IMR-90 (cell line): ENCODE measurements at regions not wholly inside any gene's neighbourhood (a gene's known extent, or its start where the extent isn't known, plus 50 kb on each side); places are given as distances from the start of the nearest gene placed in this dataset.

ENCODE experiments used
- ATAC-seq: fragments of 200-7000 bp; cut with Tn5 transposase; 2 replicates; pipeline ENCODE4 v1.9.1; 2020; ENCODE audit warnings: low read depth, mild to moderate bottlenecking, moderate library complexity
- BruUV-seq: library from RNA; stranded (reverse); fragments of 400-500 nt; replicated peaks from 2 replicates; lab custom pipeline; 2021; lab: Mats Ljungman, UMichigan
- CTCF ChIA-PET: fragments of 300-600 bp; formaldehyde crosslinking; extraction: SDS; loops from one replicate; lab custom pipeline; 2021; ENCODE audit warnings: antibody characterized with exemption; lab: Yijun Ruan, JAX
- POLR2A ChIA-PET: fragments of 300-600 bp; sonication (Branson Sonifier 250); formaldehyde crosslinking; loops from one replicate; lab custom pipeline; 2022; ENCODE audit warnings: antibody characterized with exemption; ENCODE audit not compliant: unreplicated experiment; lab: Charles Lee
- DNase-seq: peaks from one replicate; pipeline ENCODE4 v3.0.0; 2013
- H2AFZ ChIP-seq: replicated peaks from 2 replicates; pipeline ENCODE3; 2013; ENCODE audit warnings: low read length, mild to moderate bottlenecking; ENCODE audit not compliant: poor library complexity
- H2AK5ac ChIP-seq: 2 replicates; pipeline ENCODE4 v1.6.1; 2013; ENCODE audit warnings: low read depth, low read length, inconsistent platforms
- H2AK9ac ChIP-seq: replicated peaks from 2 replicates; pipeline ENCODE3; 2013; ENCODE audit warnings: mild to moderate bottlenecking, low read depth, low read length, moderate library complexity; ENCODE audit not compliant: poor library complexity
- H2BK120ac ChIP-seq: 2 replicates; pipeline ENCODE4 v1.6.1; 2013; ENCODE audit warnings: low read depth, low read length, inconsistent platforms
- H2BK15ac ChIP-seq: 3 replicates; pipeline ENCODE4 v1.6.1; 2013; ENCODE audit warnings: low read depth, low read length, inconsistent platforms
- H2BK20ac ChIP-seq: 2 replicates; pipeline ENCODE4 v1.6.1; 2013; ENCODE audit warnings: low read depth, mild to moderate bottlenecking, inconsistent platforms, low read length, moderate library complexity
- H2BK5ac ChIP-seq: 2 replicates; pipeline ENCODE4 v1.6.1; 2013; ENCODE audit warnings: mild to moderate bottlenecking, low read depth, low read length, inconsistent platforms; ENCODE audit not compliant: poor library complexity, severe bottlenecking
- H3K14ac ChIP-seq: replicated peaks from 2 replicates; pipeline ENCODE4 v1.6.1; 2013; ENCODE audit warnings: low read depth, low read length, inconsistent platforms
- H3K18ac ChIP-seq: 2 replicates; pipeline ENCODE4 v1.6.1; 2013; ENCODE audit warnings: low read depth, low read length, control low read depth
- H3K23ac ChIP-seq: 2 replicates; pipeline ENCODE4 v1.6.1; 2013; ENCODE audit warnings: low read depth, low read length, inconsistent platforms
- H3K27ac ChIP-seq: 2 replicates; pipeline ENCODE4 v1.5.1; 2013; ENCODE audit warnings: mild to moderate bottlenecking, control low read depth, low read length; ENCODE audit not compliant: insufficient read depth
- H3K27me3 ChIP-seq: 2 replicates; pipeline ENCODE4 v1.6.1; 2013; ENCODE audit warnings: low read length; ENCODE audit not compliant: control insufficient read depth, insufficient read depth
- H3K36me3 ChIP-seq: 2 replicates; pipeline ENCODE4 v1.6.1; 2013; ENCODE audit warnings: low read length, mixed read lengths; ENCODE audit not compliant: control insufficient read depth, insufficient read depth
- H3K4ac ChIP-seq: 2 replicates; pipeline ENCODE4 v1.6.1; 2013; ENCODE audit warnings: low read depth, low read length, inconsistent platforms
- H3K4me1 ChIP-seq: 2 replicates; pipeline ENCODE4 v1.6.1; 2013; ENCODE audit warnings: low read length, mixed read lengths; ENCODE audit not compliant: control insufficient read depth, insufficient read depth
- H3K4me2 ChIP-seq: 2 replicates; pipeline ENCODE4 v1.6.1; 2013; ENCODE audit warnings: low read depth, mild to moderate bottlenecking, control low read depth, low read length, moderate library complexity
- H3K4me3 ChIP-seq: 2 replicates; pipeline ENCODE4 v1.5.1; 2013; ENCODE audit warnings: low read depth, mild to moderate bottlenecking, control low read depth, low read length, moderate library complexity; ENCODE audit not compliant: insufficient read depth
- H3K56ac ChIP-seq: 2 replicates; pipeline ENCODE4 v1.6.1; 2013; ENCODE audit warnings: low read length, inconsistent platforms; ENCODE audit not compliant: insufficient read depth; ENCODE audit errors: extremely low read depth
- H3K79me1 ChIP-seq, 2 experiments: 2 replicates each; pipeline ENCODE4 v1.6.1; 2013; ENCODE audit warnings: low read length in 2 of 2, inconsistent platforms in 1 of 2, low read depth in 1 of 2
- H3K9ac ChIP-seq: 2 replicates; pipeline ENCODE4 v1.6.1; 2013; ENCODE audit warnings: low read depth, low read length, control low read depth
- H3K9me1 ChIP-seq: 2 replicates; pipeline ENCODE4 v1.6.1; 2013; ENCODE audit warnings: low read length, inconsistent platforms; ENCODE audit not compliant: insufficient read depth
- H3K9me3 ChIP-seq: 2 replicates; pipeline ENCODE4 v1.6.1; 2013; ENCODE audit warnings: low read length; ENCODE audit not compliant: control insufficient read depth, insufficient read depth
- H4K20me1 ChIP-seq: 2 replicates; pipeline ENCODE4 v1.6.1; 2013; ENCODE audit warnings: low read length, inconsistent platforms; ENCODE audit not compliant: insufficient read depth
- H4K5ac ChIP-seq: 2 replicates; pipeline ENCODE4 v1.6.1; 2013; ENCODE audit warnings: mild to moderate bottlenecking, low read depth, low read length, control low read depth
- H4K8ac ChIP-seq, 2 experiments: 2 replicates each; pipeline ENCODE4 v1.6.1; 2013; ENCODE audit warnings: low read depth in 2 of 2, low read length in 2 of 2, control low read depth in 1 of 2, inconsistent platforms in 1 of 2
- H4K91ac ChIP-seq: 2 replicates; pipeline ENCODE4 v1.6.1; 2013; ENCODE audit warnings: low read depth, low read length, inconsistent platforms; ENCODE audit not compliant: insufficient read depth
- BHLHE40 ChIP-seq: fragments of 150-350 bp; IDR thresholded peaks from 2 replicates; pipeline ENCODE4 v1.6.1; 2016; ENCODE audit warnings: mild to moderate bottlenecking, low read depth, low read length
- CEBPB ChIP-seq: IDR thresholded peaks from 2 replicates; pipeline ENCODE4 v1.6.1; 2012; ENCODE audit warnings: low read depth, low read length, improper control_type of control experiment
- CHD1 ChIP-seq: IDR thresholded peaks from 2 replicates; pipeline ENCODE4 v1.6.1; 2012; ENCODE audit warnings: low read depth, low read length, improper control_type of control experiment
- CTCF ChIP-seq: conservative IDR thresholded peaks from 2 replicates; pipeline ENCODE4 v1.5.1; 2012; ENCODE audit warnings: mild to moderate bottlenecking, low read depth, low read length, improper control_type of control experiment
- FOS ChIP-seq: fragments of 150-350 bp; IDR thresholded peaks from 2 replicates; pipeline ENCODE4 v1.6.1; 2016; ENCODE audit warnings: low read depth, low read length
- MAFK ChIP-seq: IDR thresholded peaks from 2 replicates; pipeline ENCODE4 v1.6.1; 2012; ENCODE audit warnings: low read depth, low read length, improper control_type of control experiment
- MAZ ChIP-seq: IDR thresholded peaks from 2 replicates; pipeline ENCODE4 v1.6.1; 2012; ENCODE audit warnings: low read depth, mild to moderate bottlenecking, low read length, improper control_type of control experiment, moderate library complexity, borderline replicate concordance
- MXI1 ChIP-seq: IDR thresholded peaks from 2 replicates; pipeline ENCODE4 v1.6.1; 2012; ENCODE audit warnings: low read depth, mild to moderate bottlenecking, low read length, moderate library complexity, borderline replicate concordance
- NFE2L2 ChIP-seq: fragments of 150-350 bp; IDR thresholded peaks from 2 replicates; pipeline ENCODE4 v1.6.1; 2016; ENCODE audit warnings: low read depth, mild to moderate bottlenecking, low read length
- POLR2A ChIP-seq: IDR thresholded peaks from 2 replicates; pipeline ENCODE4 v1.6.1; 2012; ENCODE audit warnings: mild to moderate bottlenecking, low read depth, low read length
- RAD21 ChIP-seq: IDR thresholded peaks from 2 replicates; pipeline ENCODE4 v1.6.1; 2012; ENCODE audit warnings: low read length, improper control_type of control experiment
- RCOR1 ChIP-seq: IDR thresholded peaks from 2 replicates; pipeline ENCODE4 v1.6.1; 2012; ENCODE audit warnings: mild to moderate bottlenecking, low read length, improper control_type of control experiment; ENCODE audit not compliant: insufficient replicate concordance
- RFX5 ChIP-seq: IDR thresholded peaks from 2 replicates; pipeline ENCODE4 v1.8.0; 2012; ENCODE audit warnings: low read depth, mild to moderate bottlenecking, low read length, moderate library complexity
- SMC3 ChIP-seq: fragments of 150-350 bp; IDR thresholded peaks from 2 replicates; pipeline ENCODE4 v1.6.1; 2016; ENCODE audit warnings: low read depth, mild to moderate bottlenecking, antibody characterized with exemption, low read length, moderate library complexity
- WGBS, 2 experiments: methylation state at CpG; one replicate each; pipeline versions ENCODE4 v1.1.5 to v1.1.7; 2013; ENCODE audit warnings: missing lambda C conversion rate in 2 of 2; ENCODE audit not compliant: insufficient read length in 1 of 2; ENCODE audit errors: extremely low coverage in 2 of 2; 5-methylcytosine and 5-hydroxymethylcytosine counted together
- dilution Hi-C: fragments of 300-500 bp; cut with HindIII; formaldehyde crosslinking; loops from one replicate; pipeline ENCODE4 v1.14.3; 2018; ENCODE audit warnings: low sequenced_read_pairs; ENCODE audit not compliant: unreplicated experiment
- in situ Hi-C: fragments of 300-500 bp; cut with MboI; formaldehyde crosslinking; loops from 3 replicates; pipeline ENCODE4 v1.14.3; 2019; ENCODE audit warnings: low sequenced_read_pairs, inconsistent platforms, mixed read lengths
- intact Hi-C: fragments of 100-400 bp; cut with micrococcal nuclease; formaldehyde crosslinking; loops from 2 replicates; pipeline ENCODE4 v1.10.0; 2022
- TF ChIP-seq, protein P1 (sequence below): fragments of 150-350 bp; IDR thresholded peaks from 2 replicates; pipeline ENCODE4 v1.6.1; 2017; ENCODE audit warnings: mild to moderate bottlenecking, antibody characterized with exemption, low read length, low read depth

GRCh38 chr1:55636696-55637095 lies 421.5 kb upstream of the USP24 start:
- in situ Hi-C loops (no loop called here), intact Hi-C loops (loop anchor here (10.0 kb wide), 1 partner anchor 122 kb away; no protein-coding TSS in a partner anchor), dilution Hi-C loops (no loop called here)
- BruUV-seq: no TSS peak
- Histone ChIP-seq H3K4ac (no peak overlapping the region), H3K36me3 (no peaks in the 10 kb centered on the region), H3K23ac (no peak overlapping the region), H3K18ac (no peak overlapping the region), H3K9me1 (0 out of 2 replicates have a peak, but pooled peaks cover 3% of the 10 kb centered on the region), H2BK5ac (no peak overlapping the region), H3K27ac (no peak overlapping the region), H3K9me3 (no peaks in the 10 kb centered on the region), H2BK15ac (no peak overlapping the region), H3K79me1 (no peaks in the 10 kb centered on the region), H2BK120ac (no peak overlapping the region), H3K4me2 (no peak overlapping the region), H4K5ac (no peak overlapping the region), H2AK9ac (no peak overlapping the region), H2AFZ (no peak overlapping the region), H4K8ac (no peak overlapping the region), H4K91ac (no peak overlapping the region), H2AK5ac (no peak overlapping the region), H3K9ac (no peak overlapping the region), H3K14ac (no peak overlapping the region), H3K4me1 (peaks cover 15% of the 10 kb centered on the region), H3K27me3 (no peaks in the 10 kb centered on the region), H2BK20ac (no peak overlapping the region), H3K56ac (no peak overlapping the region), H4K20me1 (no peaks in the 10 kb centered on the region), H3K4me3 (no peak overlapping the region)
- ChIA-PET CTCF (no interaction called here), POLR2A (no interaction called here)
- ATAC-seq: no peak
- WGBS, 2 experiments: no CpG with 5 or more reads among the region's 1 CpG
- TF ChIP-seq RAD21 (no peak), POLR2A (no peak), MAZ (no peak), RFX5 (no peak), MAFK (no peak), MXI1 (no peak), NFE2L2 (no peak), CHD1 (no peak), SMC3 (no peak), CEBPB (no peak), RCOR1 (no peak), CTCF (no peak), BHLHE40 (no peak), FOS (no peak)
- TF ChIP-seq, protein P1, sequence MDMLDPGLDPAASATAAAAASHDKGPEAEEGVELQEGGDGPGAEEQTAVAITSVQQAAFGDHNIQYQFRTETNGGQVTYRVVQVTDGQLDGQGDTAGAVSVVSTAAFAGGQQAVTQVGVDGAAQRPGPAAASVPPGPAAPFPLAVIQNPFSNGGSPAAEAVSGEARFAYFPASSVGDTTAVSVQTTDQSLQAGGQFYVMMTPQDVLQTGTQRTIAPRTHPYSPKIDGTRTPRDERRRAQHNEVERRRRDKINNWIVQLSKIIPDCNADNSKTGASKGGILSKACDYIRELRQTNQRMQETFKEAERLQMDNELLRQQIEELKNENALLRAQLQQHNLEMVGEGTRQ: no peak
- peak; percentile 70 for DNase-seq
